CD4-positive, alpha-beta T cell treated with Interferon alpha-2 for 1 hour (primary cell): ENCODE measurements at regions not wholly inside any gene's neighbourhood (a gene's known extent, or its start where the extent isn't known, plus 50 kb on each side); places are given as distances from the start of the nearest gene placed in this dataset.
"Not testable (repeated sequence)": the region's sequence is repeated elsewhere in the genome, so short reads cannot be mapped to it uniquely, and the experiment has no call there.

Experiments used
- DNase-seq, 2 donors: peaks; one replicate each; pipeline ENCODE4 v3.0.0-alpha.2; 2020 to 2022

DNA sequence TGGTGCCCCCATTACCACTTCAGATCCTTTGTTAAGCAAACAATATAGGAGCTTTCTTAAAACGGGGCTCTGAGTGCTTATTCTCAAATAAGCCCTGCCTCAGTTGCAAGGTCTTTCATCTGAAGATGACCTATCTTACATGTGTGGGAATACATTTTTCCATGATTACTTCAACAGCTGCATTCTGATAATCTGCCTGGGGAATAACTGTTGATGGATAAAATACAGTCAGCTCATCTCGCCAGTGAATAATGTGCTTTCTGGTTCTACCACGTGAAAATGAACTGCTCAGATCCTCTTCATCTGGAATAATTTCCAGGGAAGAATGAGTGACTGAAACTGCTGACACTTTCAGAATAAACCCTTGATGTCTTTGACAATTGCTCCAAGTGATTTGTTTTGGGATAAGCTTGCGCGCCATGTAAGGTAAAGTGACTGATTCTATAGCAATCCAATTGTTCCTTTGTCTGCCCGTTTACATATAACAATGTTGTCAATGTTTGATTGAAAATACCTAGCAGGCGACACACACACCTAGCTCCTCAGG lies 161.3 kb downstream of the RTL9 start:
- DNase-seq = no peak

- not testable (repeated sequence) for DNase-seq
Observed at GRCh38 chrX:110520652-110521051, 162.0 kb downstream of the RTL9 start.

DNA sequence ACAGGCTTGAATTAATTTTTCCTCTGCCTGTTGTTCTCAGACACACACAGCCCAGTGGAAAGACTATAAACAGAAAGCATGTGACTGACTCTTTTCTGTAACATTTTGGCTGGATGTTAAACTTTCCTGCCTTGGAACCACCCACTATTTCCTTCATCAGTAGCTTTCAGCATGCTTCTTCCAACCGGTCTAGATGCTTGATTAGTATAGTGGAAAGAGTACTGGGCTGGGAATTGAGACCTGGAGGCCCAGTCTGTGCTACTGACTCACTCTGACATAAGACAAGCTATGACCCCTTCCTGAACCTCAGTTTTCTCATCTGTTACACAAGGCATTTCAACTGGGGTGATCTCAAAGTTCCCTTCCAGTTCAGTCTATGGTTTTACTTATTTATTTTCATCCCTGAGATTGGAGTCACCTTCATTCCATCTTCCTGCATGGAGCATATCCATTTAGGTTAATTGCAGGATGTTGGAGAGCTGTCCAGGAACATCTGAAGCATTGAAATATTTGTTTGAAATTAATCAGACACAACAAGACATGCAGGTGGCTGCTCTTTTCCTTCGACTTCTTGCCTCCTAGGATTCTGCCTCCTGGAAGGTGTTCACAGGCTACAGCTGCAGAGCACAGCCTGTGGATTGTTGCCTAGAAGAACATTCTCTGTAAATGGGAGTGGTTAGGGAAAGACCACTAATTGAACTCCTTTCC lies 173.4 kb downstream of the RTL9 start:
- no peak for DNase-seq

GRCh38 chrX:110532581-110532931 lies 173.9 kb downstream of the RTL9 start:
- no peak for DNase-seq

DNA sequence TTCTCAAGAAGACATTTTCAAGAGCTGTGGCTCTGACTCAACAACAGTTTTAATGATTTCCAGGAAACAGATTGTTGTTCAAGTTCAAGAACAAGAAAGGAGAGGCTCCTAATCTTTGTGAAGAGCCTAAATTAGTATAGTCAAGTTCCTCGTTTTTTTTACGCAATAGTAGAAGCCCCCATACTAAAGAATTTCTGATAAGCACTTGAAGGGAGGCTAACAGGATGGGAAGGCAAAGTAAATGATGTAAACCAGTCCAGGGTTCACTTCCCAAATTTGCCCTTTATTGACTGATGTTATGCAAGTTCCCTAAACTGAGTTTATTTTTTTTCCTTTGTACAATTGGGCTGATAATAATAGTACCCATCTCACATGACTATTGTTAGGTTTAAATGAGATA lies 178.2 kb downstream of the RTL9 start:
- no peak for DNase-seq

GRCh38 chrX:110541266-110541665 lies 182.6 kb downstream of the RTL9 start:
- DNase-seq = no peak

DNA sequence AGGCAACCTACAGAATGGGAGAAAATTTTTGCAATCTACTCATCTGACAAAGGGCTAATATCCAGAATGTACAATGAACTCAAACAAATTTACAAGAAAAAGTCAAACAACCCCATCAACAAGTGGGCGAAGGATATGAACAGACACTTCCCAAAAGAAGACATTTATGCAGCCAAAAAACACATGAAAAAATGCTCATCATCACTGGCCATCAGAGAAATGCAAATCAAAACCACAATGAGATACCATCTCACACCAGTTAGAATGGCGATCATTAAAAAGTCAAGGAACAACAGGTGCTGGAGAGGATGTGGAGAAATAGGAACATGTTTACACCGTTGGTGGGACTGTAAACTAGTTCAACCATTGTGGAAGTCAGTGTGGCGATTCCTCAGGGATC lies 192.2 kb downstream of the RTL9 start:
- DNase-seq = not testable (repeated sequence)

DNA sequence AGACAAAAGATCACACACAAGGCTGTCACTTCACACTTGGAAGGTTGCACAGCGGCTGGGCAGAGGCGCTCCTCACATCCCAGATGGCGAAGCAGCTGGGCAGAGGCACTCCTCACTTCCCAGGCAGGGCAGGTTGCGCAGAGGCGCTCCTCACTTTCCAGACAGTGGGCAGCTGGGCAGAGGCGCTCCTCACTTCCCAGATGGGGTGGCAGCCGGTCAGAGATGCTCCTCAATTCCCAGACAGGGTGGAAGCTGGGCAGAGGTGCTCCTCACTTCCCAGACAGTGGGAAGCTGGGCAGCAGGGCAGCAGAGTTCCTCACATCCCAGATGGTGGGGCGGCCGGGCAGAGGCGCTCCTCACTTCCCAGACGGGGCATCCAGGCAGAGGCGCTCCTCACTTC lies 199.2 kb downstream of the RTL9 start:
- DNase-seq = no peak

DNA sequence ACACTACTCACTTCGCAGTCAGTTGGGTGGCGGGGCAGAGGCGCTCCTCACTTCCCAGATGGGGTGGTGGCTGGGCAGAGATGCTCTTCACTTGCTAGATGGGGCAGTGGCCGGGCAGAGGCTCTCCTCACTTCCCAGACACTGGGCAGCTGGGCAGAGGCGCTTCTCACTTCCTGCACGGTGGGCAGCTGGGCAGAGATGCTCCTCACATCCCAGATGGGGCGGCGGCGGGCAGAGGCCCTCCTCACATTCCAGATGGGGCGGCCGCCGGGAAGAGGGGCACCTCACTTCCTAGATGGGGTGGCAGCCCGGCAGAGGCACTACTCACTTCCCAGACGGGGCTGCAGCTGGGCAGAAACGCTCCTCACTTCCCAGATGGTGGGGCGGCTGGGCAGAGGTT lies 199.8 kb downstream of the RTL9 start:
- DNase-seq = no peak

DNA sequence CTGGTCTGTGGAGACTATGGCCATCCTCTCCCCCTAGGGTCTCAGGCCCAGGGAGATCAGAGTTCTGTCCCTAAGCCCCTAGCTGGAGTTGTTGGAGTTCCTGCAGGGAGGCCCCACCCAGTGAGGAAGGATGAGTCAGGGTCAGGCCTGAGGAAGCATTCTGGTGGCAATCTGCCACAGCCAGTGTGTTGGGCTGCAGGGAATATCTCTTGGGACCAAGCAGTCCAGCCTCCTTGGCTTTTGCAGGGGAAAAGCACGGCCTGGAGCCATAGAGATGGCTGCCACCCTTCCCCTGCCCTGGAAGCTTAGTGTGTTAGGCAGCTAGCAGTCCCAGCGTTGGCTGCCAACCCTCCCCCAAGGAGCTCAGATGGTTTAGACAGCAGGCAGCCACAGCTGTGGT lies 202.4 kb downstream of the RTL9 start:
- DNase-seq = no peak

DNA sequence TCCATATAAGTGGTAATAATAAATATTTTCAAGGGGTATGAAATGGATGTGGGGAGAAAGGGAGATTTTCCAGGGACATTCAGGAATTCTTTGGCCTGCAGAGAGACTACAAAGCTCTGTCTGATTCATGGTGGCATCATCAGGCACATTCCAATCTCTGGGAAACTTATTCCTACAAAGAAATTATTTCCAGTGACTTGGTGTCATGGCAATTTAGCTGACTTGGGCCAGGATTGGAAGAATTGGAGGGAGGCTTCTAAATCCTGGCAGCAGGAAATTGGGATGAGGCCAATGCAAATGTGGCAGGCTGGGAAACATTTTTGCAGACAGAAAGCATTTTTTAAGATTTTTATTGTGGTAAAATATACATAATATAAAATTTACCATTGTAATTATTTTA lies 204.6 kb downstream of the RTL9 start:
- no peak for DNase-seq

DNA sequence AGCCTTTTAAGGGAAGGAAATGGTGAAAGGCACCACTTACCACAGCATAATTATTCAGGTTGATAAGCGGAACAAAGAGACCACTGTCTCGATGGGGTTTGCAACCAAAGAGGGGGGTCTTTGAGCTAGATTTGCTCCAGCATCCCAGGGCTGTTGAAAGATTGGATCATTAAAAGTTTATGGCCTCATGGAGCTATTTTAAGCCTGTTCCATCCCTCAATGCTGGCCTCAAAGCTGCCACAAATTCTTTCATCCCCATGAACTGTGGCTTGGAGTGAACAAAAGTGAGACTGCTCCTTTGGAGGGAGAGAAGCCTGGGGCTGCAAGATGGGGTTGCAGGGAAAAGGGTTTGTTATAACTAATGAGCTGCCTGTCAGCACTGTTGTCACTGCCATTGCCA lies 209.8 kb downstream of the RTL9 start:
- no peak for DNase-seq

- no peak for DNase-seq
Observed at GRCh38 chrX:110569506-110569905, 210.9 kb downstream of the RTL9 start.

- DNase-seq = no peak
Observed at GRCh38 chrX:110578270-110578669, 217.3 kb downstream of the CHRDL1 start.

- DNase-seq = no peak
Observed at GRCh38 chrX:110584083-110584482, 211.5 kb downstream of the CHRDL1 start.

DNA sequence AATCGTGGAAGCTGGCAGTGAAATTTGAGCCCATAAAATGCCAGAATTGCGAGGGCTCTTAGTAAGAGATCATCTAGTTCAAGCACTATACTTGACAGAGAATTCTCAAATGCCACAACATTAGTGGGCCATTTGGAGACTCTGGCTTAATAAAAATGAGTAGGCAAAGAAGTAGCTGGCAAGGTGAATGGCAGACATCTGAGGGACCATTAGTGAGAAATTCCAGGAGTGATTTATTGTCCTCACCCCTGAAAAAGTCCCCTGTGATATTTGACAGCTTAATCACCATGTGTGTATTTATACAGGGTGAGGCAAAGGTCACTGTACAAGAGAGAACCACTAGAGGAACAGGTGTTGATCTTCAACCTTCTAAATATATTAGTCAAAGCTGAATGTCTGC lies 207.5 kb downstream of the CHRDL1 start:
- no peak for DNase-seq

DNA sequence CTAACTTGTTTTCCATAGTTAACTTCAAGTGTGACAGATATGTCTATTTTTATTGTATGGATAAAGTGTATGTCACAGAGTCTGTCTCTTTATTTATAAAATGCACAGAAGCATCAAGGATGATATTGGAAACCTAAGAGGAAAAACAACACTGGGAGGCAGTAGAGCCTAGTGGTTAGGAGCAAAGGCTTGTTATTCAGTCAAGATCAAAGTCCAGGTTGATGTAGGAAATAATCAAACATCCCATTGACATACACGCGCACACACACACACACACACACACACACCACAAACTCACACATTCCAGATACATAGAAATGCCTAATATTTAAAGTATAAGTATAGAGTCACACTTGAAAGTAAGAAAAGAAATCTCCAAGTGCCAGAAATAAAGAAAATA lies 206.8 kb downstream of the CHRDL1 start:
- DNase-seq = no peak

GRCh38 chrX:110600745-110601310 lies 194.8 kb downstream of the CHRDL1 start:
- DNase-seq = no peak

- no peak for DNase-seq
Observed at GRCh38 chrX:110614596-110614995, 181.0 kb downstream of the CHRDL1 start.
